SH-SY5Y (cell line): ENCODE measurements at regions not wholly inside any gene's neighbourhood (a gene's known extent, or its start where the extent isn't known, plus 50 kb on each side); places are given as distances from the start of the nearest gene placed in this dataset.

Experiments used
- GATA2 ChIP-seq: IDR thresholded peaks from 2 replicates; pipeline ENCODE4 v1.6.1; 2011; ENCODE audit warnings: mild to moderate bottlenecking, low read depth, low read length
- GATA3 ChIP-seq: IDR thresholded peaks from 2 replicates; pipeline ENCODE4 v1.6.1; 2011; ENCODE audit warnings: low read depth, mild to moderate bottlenecking, low read length, moderate library complexity

GRCh38 chr10:125462845-125463244 lies 220.1 kb downstream of the TEX36 start:
- TF ChIP-seq GATA3 (no peak), GATA2 (no peak)

DNA sequence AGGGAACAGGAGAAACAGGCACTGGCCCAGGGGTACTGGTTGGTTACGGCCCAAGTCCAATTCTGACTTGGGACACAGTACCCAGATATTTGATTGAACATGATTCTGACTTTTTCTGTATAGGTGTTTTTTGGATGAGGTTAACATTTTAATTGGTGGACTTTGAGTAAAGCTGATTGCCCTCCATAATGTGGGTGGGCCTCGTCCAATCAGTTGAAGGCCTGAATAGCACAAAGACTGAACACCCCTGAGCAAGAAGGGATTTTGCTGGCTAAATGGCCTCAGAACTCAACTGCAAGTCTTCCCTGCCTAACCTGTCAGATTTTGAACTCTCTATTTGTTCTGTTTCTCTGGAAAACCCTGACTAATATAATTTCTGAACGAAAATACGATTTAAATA lies 222.6 kb downstream of the TEX36 start:
- TF ChIP-seq GATA2 (no peak), GATA3 (no peak)

DNA sequence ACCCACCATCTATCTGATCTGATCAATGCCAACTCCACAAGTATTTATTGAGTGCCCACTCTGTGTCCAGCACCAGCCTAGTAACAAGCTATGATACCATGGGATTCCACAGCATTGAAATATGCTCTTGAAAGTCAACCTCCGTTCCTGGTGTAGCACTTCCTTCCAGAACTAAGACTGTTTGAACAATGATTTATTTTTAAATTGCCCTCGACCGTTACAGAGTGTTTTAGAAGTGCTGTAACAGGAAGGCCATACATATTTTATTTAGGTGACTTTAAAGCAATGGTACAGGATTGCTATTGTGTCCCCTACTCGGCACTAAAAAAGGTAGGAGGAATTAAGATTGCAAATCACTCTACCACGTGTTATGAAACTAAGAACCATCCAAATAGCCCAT lies 225.6 kb downstream of the TEX36 start:
- no peak for TF ChIP-seq GATA2
- no peak for TF ChIP-seq GATA3

GRCh38 chr10:125455855-125456254 lies 227.1 kb downstream of the TEX36 start:
- 0 out of 2 replicates have a peak, but pooled peaks have one; percentile 25 for TF ChIP-seq GATA3
- TF ChIP-seq GATA2 = no peak

DNA sequence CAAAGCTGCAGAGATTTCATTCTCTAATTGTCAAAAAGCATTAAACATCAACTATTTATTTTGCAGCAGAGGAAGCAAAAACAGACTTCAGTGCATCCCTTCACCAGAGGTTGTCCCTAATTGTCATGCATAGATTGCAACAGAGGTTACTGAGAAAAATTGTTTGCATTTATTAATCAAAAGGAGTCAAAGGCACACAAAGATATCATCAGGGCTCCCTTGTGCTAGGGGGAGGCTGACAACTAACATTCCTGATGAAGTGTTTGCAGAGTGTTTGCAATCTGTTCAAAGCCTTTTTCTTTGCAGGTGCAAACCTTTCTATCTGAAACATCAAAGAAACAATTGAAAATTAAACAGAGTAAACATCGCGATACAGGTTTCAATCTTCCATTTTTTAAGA lies 227.5 kb downstream of the TEX36 start:
- TF ChIP-seq GATA3 = no peak
- no peak for TF ChIP-seq GATA2

- TF ChIP-seq GATA2 = no peak
- TF ChIP-seq GATA3 = no peak
These were observed 231.6 kb downstream of the TEX36 start for GRCh38 chr10:125451319-125451718.

GRCh38 chr10:125450218-125450617 lies 232.7 kb downstream of the TEX36 start:
- TF ChIP-seq GATA3 (no peak), GATA2 (no peak)

DNA sequence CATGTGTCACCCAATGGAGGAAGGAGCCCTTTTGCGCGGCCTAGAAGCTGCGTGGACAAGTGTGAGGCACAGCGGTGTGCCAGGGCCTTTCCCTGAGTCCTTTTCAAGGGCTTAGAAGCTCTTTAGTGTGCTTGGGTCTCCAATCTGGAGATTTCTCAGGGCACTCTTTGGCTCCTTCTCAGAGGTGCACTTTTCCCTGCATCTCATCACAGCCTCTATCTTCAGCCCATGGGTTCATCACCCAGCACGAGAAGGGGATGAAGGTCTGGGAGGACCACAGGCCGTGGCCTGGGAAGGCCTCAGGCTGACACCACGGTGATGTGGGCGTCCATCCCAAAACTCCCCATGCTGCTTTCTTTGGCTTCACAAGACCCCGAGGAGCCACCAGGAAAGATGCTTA lies 233.4 kb downstream of the TEX36 start:
- TF ChIP-seq GATA2 (no peak), GATA3 (no peak)

GRCh38 chr10:125448596-125448995 lies 234.4 kb downstream of the TEX36 start:
- TF ChIP-seq GATA3 = no peak
- no peak for TF ChIP-seq GATA2

- no peak for TF ChIP-seq GATA2
- TF ChIP-seq GATA3 = no peak
These were observed 238.2 kb downstream of the TEX36 start for GRCh38 chr10:125444790-125445189.

GRCh38 chr10:125442856-125443540 lies 240.0 kb downstream of the TEX36 start:
- TF ChIP-seq GATA3 (no peak), GATA2 (no peak)

GRCh38 chr10:125441151-125441550 lies 241.8 kb downstream of the TEX36 start:
- TF ChIP-seq GATA3 (no peak), GATA2 (no peak)

DNA sequence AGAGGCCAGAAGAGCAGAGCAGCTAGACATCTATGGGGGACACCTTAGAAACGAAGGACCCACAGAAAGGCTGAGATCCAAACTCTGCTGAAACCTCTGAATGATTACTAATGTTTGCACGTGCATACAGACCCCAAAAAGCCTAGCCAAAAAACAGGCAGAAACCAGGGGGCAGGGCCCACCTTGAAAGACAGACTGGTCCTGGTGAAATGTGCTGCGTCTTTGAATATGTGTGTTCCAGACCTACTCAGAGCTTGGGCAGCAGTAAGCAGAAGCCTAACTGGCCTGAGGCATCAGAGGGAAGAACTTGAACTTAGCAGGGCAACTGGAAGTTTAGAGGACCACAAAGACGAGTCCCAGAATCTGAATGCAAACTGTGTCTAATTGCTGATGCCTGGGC lies 251.8 kb downstream of the TEX36 start:
- TF ChIP-seq GATA3 (no peak), GATA2 (no peak)

- TF ChIP-seq GATA3 = no peak
- no peak for TF ChIP-seq GATA2
These were observed 254.9 kb downstream of the TEX36 start for GRCh38 chr10:125428054-125428453.

DNA sequence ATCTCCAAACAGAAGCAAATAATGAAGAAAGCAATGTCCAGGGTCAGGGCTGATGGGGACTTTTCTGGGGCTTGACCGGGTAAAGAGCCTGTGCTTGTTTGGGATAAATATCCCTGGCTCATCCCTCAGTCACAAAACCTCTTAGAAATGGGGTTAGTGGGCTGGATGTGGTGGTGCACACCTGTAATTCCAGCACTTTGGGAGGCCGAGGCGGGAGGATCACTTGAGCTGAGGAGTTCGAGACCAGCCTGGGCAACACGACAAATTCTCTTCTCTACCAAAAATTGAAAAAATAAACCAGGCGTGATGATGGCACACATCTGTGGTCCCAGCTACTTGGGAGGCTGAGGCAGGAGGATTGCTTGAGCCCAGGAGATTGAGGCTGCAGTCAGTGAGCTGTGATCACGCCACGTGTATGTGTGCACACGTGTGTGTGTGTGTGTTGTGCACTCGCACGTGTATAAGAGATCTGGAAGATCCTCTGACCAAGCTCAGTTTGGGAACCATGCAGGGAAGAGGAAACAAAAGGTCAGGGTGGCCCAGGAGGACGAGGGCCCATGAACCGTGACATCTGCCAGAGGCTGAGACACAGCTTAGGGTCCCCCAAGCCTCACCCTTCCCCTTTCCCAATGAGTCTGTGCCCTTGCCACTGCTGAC lies 258.6 kb downstream of the TEX36 start:
- TF ChIP-seq GATA3 (no peak), GATA2 (no peak)

DNA sequence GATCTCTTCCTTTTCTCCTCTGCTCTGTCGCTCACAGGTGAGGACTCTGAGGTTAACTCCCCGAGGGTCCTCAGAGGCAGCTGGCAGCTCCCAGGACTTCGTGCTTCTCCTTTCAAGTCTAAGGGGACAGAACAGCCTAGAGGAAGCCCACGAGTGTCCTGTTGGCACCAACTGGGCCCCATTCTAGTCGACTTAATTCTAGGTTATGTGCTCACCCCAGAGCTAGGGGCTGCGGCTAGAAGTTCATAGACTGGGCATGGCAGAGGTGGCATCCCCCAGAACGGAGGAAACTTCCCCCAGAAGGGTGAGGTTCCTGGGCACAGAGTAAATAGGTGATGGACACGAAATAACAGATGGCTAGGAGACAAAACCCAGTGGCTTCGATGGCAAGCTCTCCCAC lies 259.4 kb downstream of the TEX36 start:
- TF ChIP-seq GATA3 (no peak), GATA2 (no peak)
